Transverse colon (tissue), 4 donors: ENCODE measurements at regions not wholly inside any gene's neighbourhood (a gene's known extent, or its start where the extent isn't known, plus 50 kb on each side); places are given as distances from the start of the nearest gene placed in this dataset.

Experiments used
- DNase-seq: peaks from one replicate; pipeline ENCODE4 v3.0.0-alpha.2; 2019
- H3K27ac ChIP-seq, 4 donors: fragments of 200-600 bp; sonication (generic); 2 replicates each; pipeline ENCODE4 v1.5.1; 2016 to 2018; ENCODE audit warnings: inconsistent platforms in 4 of 4
- H3K27me3 ChIP-seq: fragments of 200-600 bp; sonication (generic); 2 replicates; pipeline ENCODE4 v1.5.1; 2017; ENCODE audit warnings: inconsistent platforms
- H3K36me3 ChIP-seq, 4 donors: fragments of 200-600 bp; sonication (generic); 2 replicates each; pipeline ENCODE4 v1.5.1; 2017 to 2019; ENCODE audit warnings: inconsistent platforms in 4 of 4
- H3K4me1 ChIP-seq, 4 donors: fragments of 200-600 bp; sonication (generic); 2 replicates each; pipeline ENCODE4 v1.5.1; 2017 to 2020; ENCODE audit warnings: inconsistent platforms in 4 of 4
- H3K4me3 ChIP-seq, 4 donors: fragments of 200-600 bp; sonication (generic); 1 replicate in 1 of 4; 2 replicates in 3 of 4; pipeline versions ENCODE4 v1.5.1 to v1.6.1; 2017 to 2019; ENCODE audit warnings: inconsistent platforms in 4 of 4
- H3K9me3 ChIP-seq, 2 donors: fragments of 200-600 bp; sonication (generic); 2 replicates each; pipeline ENCODE4 v1.5.1; 2017 to 2019; ENCODE audit warnings: inconsistent platforms in 2 of 2
- CTCF ChIP-seq, 5 experiments: fragments of 200-600 bp in 3 of 5; fragments of 450-650 bp in 2 of 5; sonication (generic) in 3 of 5; IDR thresholded peaks; 1 replicate in 2 of 5; 2 replicates in 3 of 5; pipeline ENCODE4 v1.5.1; 2016 to 2017; ENCODE audit warnings: antibody characterized with exemption in 5 of 5, inconsistent platforms in 3 of 5, mild to moderate bottlenecking in 2 of 5, moderate library complexity in 1 of 5
- EP300 ChIP-seq: sonication (generic); formaldehyde crosslinking; IDR thresholded peaks from one replicate; pipeline ENCODE4 v1.6.1; 2017; ENCODE audit warnings: antibody characterized with exemption, low read depth
- POLR2A ChIP-seq: fragments of 450-650 bp; IDR thresholded peaks from one replicate; pipeline ENCODE4 v1.6.1; 2016; ENCODE audit warnings: antibody characterized with exemption, mild to moderate bottlenecking, moderate library complexity
- POLR2AphosphoS5 ChIP-seq, 3 donors: sonication (generic); formaldehyde crosslinking; IDR thresholded peaks; one replicate each; pipeline ENCODE4 v1.6.1; 2016; ENCODE audit warnings: antibody characterized with exemption in 3 of 3
- WGBS, 2 donors: methylation state at CpG; one replicate each; pipeline ENCODE4 v1.1.5; 2018; ENCODE audit warnings: low coverage in 1 of 2; 5-methylcytosine and 5-hydroxymethylcytosine counted together
- in situ Hi-C, 4 donors: fragments of 200-750 bp; cut with MboI; loops; one replicate each; pipeline versions ENCODE4 v1.15.0 to v1.15.1; 2017; ENCODE audit warnings: low sequenced_read_pairs in 3 of 4, low pct_ligation_motif_present in 1 of 4, low pct_unique_long_range_greater_than_20kb in 1 of 4
- intact Hi-C: fragments of 100-400 bp; cut with DNase I; formaldehyde crosslinking; loops from one replicate; pipeline ENCODE4 v1.15.1; 2023; ENCODE audit warnings: low total_unique reads

GRCh38 chr5:17352223-17352622 is 134.8 kb downstream of the BASP1 start:
- H3K36me3 ChIP-seq: no peaks in the 10 kb centered on the region
- H3K4me3 ChIP-seq: no peak overlapping the region
- intact Hi-C loops (no loop called here), in situ Hi-C loops (no loop called here)
- H3K27me3 ChIP-seq: no peaks in the 10 kb centered on the region
- no peak for TF ChIP-seq CTCF (IDR thresholded peaks at IDR 0.05)
- TF ChIP-seq POLR2AphosphoS5 (IDR thresholded peaks at IDR 0.05): no peak
- no peak for TF ChIP-seq POLR2A
- TF ChIP-seq EP300: no peak
- H3K27ac ChIP-seq: no peak overlapping the region
- no peaks in the 10 kb centered on the region for H3K9me3 ChIP-seq
- DNase-seq: no peak
- 69 to 76% methylated on average over 3 of the region's 3 CpGs for WGBS, 2 donors
- H3K4me1 ChIP-seq: no peaks in the 10 kb centered on the region

- in situ Hi-C loops: no loop called here
- no peak for TF ChIP-seq EP300
- TF ChIP-seq POLR2AphosphoS5 (IDR thresholded peaks at IDR 0.05): no peak
- TF ChIP-seq CTCF (IDR thresholded peaks at IDR 0.05): no peak
- no peak for TF ChIP-seq POLR2A
- H3K27me3 ChIP-seq: no peaks in the 10 kb centered on the region
- H3K4me1 ChIP-seq: no peaks in the 10 kb centered on the region
- WGBS, 2 donors: 97 to 98% methylated on average over 16 to 32 of the region's 32 CpGs
- no peak for DNase-seq
- H3K9me3 ChIP-seq: no peaks in the 10 kb centered on the region
- no peaks in the 10 kb centered on the region for H3K36me3 ChIP-seq
- no peak overlapping the region for H3K4me3 ChIP-seq
- intact Hi-C loops: no loop called here
- H3K27ac ChIP-seq: no peak overlapping the region
Measured at GRCh38 chr5:17354265-17354664, 136.8 kb downstream of the BASP1 start.

GRCh38 chr5:17355586-17356346 is 138.3 kb downstream of the BASP1 start:
- DNase-seq: no peak
- in situ Hi-C loops: no loop called here
- TF ChIP-seq POLR2A (no peak), EP300 (no peak), POLR2AphosphoS5 (IDR thresholded peaks at IDR 0.05) (no peak), CTCF (IDR thresholded peaks at IDR 0.05) (no peak)
- Histone ChIP-seq H3K9me3 (no peaks in the 10 kb centered on the region), H3K4me1 (no peaks in the 10 kb centered on the region), H3K27me3 (no peaks in the 10 kb centered on the region), H3K4me3 (no peak overlapping the region), H3K36me3 (no peaks in the 10 kb centered on the region), H3K27ac (no peak overlapping the region)
- intact Hi-C loops: no loop called here
- WGBS, 2 donors: 63 to 82% methylated on average over 2 to 3 of the region's 3 CpGs

GRCh38 chr5:17356551-17356950 is 139.1 kb downstream of the BASP1 start:
- TF ChIP-seq CTCF (IDR thresholded peaks at IDR 0.05) (no peak), POLR2A (no peak), POLR2AphosphoS5 (IDR thresholded peaks at IDR 0.05) (no peak), EP300 (no peak)
- intact Hi-C loops (no loop called here), in situ Hi-C loops (no loop called here)
- H3K27ac ChIP-seq: no peak overlapping the region
- no peak for DNase-seq
- H3K36me3 ChIP-seq: no peaks in the 10 kb centered on the region
- 55 to 60% methylated on average over 1 of the region's 1 CpG for WGBS, 2 donors
- no peaks in the 10 kb centered on the region for H3K9me3 ChIP-seq
- H3K4me1 ChIP-seq: no peaks in the 10 kb centered on the region
- H3K27me3 ChIP-seq: no peaks in the 10 kb centered on the region
- H3K4me3 ChIP-seq: no peak overlapping the region
